ENCODE measurements at regions not wholly inside any gene's neighbourhood (a gene's known extent, or its start where the extent isn't known, plus 50 kb on each side); places are given as distances from the start of the nearest gene placed in this dataset.

GRCh38 chr21:27429710-27430341 lies 462.9 kb upstream of the ADAMTS5 start:
- DNase-seq = no peak

- no peak for DNase-seq
These were observed 459.3 kb upstream of the ADAMTS5 start for GRCh38 chr21:27426196-27426595.

GRCh38 chr21:27425574-27425973 lies 458.7 kb upstream of the ADAMTS5 start:
- DNase-seq = no peak

- no peak for DNase-seq
These were observed 458.3 kb upstream of the ADAMTS5 start for GRCh38 chr21:27425172-27425571.

- DNase-seq = no peak
These were observed 457.7 kb upstream of the ADAMTS5 start for GRCh38 chr21:27424601-27425000.

GRCh38 chr21:27423906-27424595 lies 457.2 kb upstream of the ADAMTS5 start:
- DNase-seq = no peak

GRCh38 chr21:27423038-27423437 lies 456.1 kb upstream of the ADAMTS5 start:
- DNase-seq = no peak

GRCh38 chr21:27422435-27422834 lies 455.5 kb upstream of the ADAMTS5 start:
- DNase-seq = no peak

- DNase-seq = no peak
These were observed 454.8 kb upstream of the ADAMTS5 start for GRCh38 chr21:27421654-27422053.

GRCh38 chr21:27419153-27419552 lies 452.3 kb upstream of the ADAMTS5 start:
- DNase-seq = no peak

- no peak for DNase-seq
These were observed 451.5 kb upstream of the ADAMTS5 start for GRCh38 chr21:27418346-27418745.

- no peak for DNase-seq
These were observed 445.6 kb upstream of the ADAMTS5 start for GRCh38 chr21:27412530-27412929.

- no peak for DNase-seq
These were observed 441.9 kb upstream of the ADAMTS5 start for GRCh38 chr21:27408826-27409225.

GRCh38 chr21:27407271-27407670 lies 440.4 kb upstream of the ADAMTS5 start:
- DNase-seq = no peak

GRCh38 chr21:27406300-27407009 lies 439.6 kb upstream of the ADAMTS5 start:
- no peak for DNase-seq

- no peak for DNase-seq
These were observed 436.1 kb upstream of the ADAMTS5 start for GRCh38 chr21:27403011-27403410.

- DNase-seq = no peak
These were observed 433.2 kb upstream of the ADAMTS5 start for GRCh38 chr21:27400045-27400444.

GRCh38 chr21:27397578-27397977 lies 430.7 kb upstream of the ADAMTS5 start:
- DNase-seq = no peak

GRCh38 chr21:27393726-27394125 lies 426.8 kb upstream of the ADAMTS5 start:
- DNase-seq = no peak

GRCh38 chr21:27391990-27392389 lies 425.1 kb upstream of the ADAMTS5 start:
- DNase-seq = no peak

GRCh38 chr21:27390384-27390783 lies 423.5 kb upstream of the ADAMTS5 start:
- DNase-seq = no peak

- no peak for DNase-seq
These were observed 421.9 kb upstream of the ADAMTS5 start for GRCh38 chr21:27388825-27389224.

GRCh38 chr21:27382404-27382803 lies 415.5 kb upstream of the ADAMTS5 start:
- no peak for DNase-seq

GRCh38 chr21:27380303-27380702 lies 413.4 kb upstream of the ADAMTS5 start:
- no peak for DNase-seq

All from NCI-H2081 treated with DMSO at 0.1 percent for 48 hours (cell line).